ENCODE measurements at regions not wholly inside any gene's neighbourhood (a gene's known extent, or its start where the extent isn't known, plus 50 kb on each side); places are given as distances from the start of the nearest gene placed in this dataset.

DNA sequence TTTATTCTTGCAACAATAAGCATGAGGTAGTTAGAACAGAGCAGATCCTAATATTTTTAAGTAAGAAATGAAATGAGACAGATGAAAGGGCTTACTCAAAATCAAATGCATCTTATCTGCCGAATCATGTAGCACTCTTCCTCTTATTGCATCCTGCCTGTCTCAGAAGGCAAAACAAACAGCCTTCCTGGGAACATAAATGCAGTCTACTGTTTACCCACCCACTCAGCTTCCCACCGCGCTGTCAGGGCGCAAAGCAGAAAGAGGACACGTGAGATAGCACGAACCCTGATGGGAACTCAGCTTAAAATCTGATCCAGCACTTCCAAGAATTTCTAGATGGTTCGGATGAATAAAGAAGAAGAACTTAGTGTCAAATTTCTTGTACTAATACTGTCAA, 114.4 kb upstream of the CDK1 start:
- H3K4me3 ChIP-seq, result no peak overlapping the region
- ChIA-PET CTCF (no interaction called here), POLR2A (ENCODE audit: unreplicated experiment) (interaction anchor here (0.6 kb wide), 1 partner anchor 114 kb away, joined by 3 read pairs; the partner anchor contains the start of gene CDK1)
- H3K79me2 ChIP-seq (ENCODE audit: low read depth), result no peaks in the 10 kb centered on the region
- no peaks in the 10 kb centered on the region for H4K20me1 ChIP-seq (ENCODE audit: insufficient read depth)
- TF ChIP-seq EZH2 (IDR thresholded peaks at IDR 0.05; ENCODE audit: low read depth), result no peak
- TF ChIP-seq, protein P1, sequence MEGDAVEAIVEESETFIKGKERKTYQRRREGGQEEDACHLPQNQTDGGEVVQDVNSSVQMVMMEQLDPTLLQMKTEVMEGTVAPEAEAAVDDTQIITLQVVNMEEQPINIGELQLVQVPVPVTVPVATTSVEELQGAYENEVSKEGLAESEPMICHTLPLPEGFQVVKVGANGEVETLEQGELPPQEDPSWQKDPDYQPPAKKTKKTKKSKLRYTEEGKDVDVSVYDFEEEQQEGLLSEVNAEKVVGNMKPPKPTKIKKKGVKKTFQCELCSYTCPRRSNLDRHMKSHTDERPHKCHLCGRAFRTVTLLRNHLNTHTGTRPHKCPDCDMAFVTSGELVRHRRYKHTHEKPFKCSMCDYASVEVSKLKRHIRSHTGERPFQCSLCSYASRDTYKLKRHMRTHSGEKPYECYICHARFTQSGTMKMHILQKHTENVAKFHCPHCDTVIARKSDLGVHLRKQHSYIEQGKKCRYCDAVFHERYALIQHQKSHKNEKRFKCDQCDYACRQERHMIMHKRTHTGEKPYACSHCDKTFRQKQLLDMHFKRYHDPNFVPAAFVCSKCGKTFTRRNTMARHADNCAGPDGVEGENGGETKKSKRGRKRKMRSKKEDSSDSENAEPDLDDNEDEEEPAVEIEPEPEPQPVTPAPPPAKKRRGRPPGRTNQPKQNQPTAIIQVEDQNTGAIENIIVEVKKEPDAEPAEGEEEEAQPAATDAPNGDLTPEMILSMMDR (conservative IDR thresholded peaks at IDR 0.05), result no peak
- H3K9me3 ChIP-seq (ENCODE audit: insufficient read depth, low read depth), result no peaks in the 10 kb centered on the region
- no peaks in the 10 kb centered on the region for H3K27me3 ChIP-seq (ENCODE audit: insufficient read depth, low read depth)
- H3K36me3 ChIP-seq (ENCODE audit: low read depth), result no peaks in the 10 kb centered on the region
- no peak overlapping the region for H3K27ac ChIP-seq
- no peak overlapping the region for H2AFZ ChIP-seq
- intact Hi-C loops (cut with micrococcal nuclease; ENCODE audit: unreplicated experiment), result loop anchor here (5.0 kb wide), 1 partner anchor 68 kb away; no protein-coding TSS in a partner anchor
- BruUV-seq (replicated peaks), result no TSS peak
- H3K4me2 ChIP-seq, result no peak overlapping the region
- H3F3A ChIP-seq (ENCODE audit: insufficient read depth, low read depth), result no peaks in the 10 kb centered on the region
- H3K9me2 ChIP-seq (ENCODE audit: insufficient read depth), result no peaks in the 10 kb centered on the region
- peaks cover 19% of the 10 kb centered on the region; the same call in 1 of the 2 replicates for H3K4me1 ChIP-seq (replicated peaks; ENCODE audit: insufficient read depth)
- DNase-seq, result no peak

DNA sequence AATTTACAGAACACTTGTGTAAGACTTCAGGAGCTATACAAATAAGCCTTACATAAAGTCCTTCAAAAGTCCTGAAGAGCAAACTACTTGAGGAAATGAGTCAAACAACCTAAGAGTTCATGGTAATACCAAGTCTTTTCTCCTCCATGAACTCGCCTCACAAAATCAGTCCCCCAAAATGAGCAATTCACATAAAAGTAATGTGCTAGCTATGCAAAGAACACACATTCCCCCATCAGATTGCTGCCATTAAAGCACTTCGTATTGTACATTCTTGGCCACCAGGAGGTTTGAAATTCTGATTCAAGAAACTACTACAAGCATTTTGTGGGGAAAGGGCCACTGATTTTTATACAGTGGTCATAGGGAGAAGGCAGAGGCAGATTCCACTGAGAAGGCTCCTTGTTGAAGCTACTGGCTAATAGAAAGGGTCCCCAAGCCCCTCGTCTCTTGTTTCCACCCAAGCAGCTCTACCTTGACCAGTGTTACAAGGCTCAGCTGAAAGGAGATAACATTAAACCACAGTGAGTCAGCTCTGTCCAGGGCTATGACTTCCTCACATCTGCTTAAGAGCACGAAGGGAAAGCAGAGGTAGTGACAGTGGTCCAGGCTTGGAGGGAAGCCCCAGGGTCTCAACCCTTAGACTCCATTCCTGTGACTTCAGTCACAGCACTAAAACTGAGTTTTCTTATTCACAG, 115.2 kb upstream of the CDK1 start:
- POLR2A ChIA-PET (ENCODE audit: unreplicated experiment), result interaction anchor here (0.6 kb wide), 2 partner anchors 72 to 302 kb away, joined by 3 to 9 read pairs; no protein-coding TSS in a partner anchor
- H2AFZ ChIP-seq, result no peak overlapping the region

GRCh38 chr10:60661637-60662036, 116.6 kb upstream of the CDK1 start:
- H3F3A ChIP-seq (ENCODE audit: insufficient read depth, low read depth), result no peaks in the 10 kb centered on the region
- H3K9me3 ChIP-seq (ENCODE audit: insufficient read depth, low read depth), result 0 out of 2 replicates have a peak, but pooled peaks cover 5% of the 10 kb centered on the region
- no TSS peak for BruUV-seq (replicated peaks)
- H3K4me2 ChIP-seq, result peak overlapping the region; percentile 27; the same call in 1 of the 2 replicates
- H2AFZ ChIP-seq, result no peak overlapping the region
- peak; percentile 62 to 75 for DNase-seq
- ChIA-PET CTCF (no interaction called here), POLR2A (ENCODE audit: unreplicated experiment) (no interaction called here)
- H4K20me1 ChIP-seq (ENCODE audit: insufficient read depth), result no peaks in the 10 kb centered on the region
- no peak overlapping the region for H3K4me3 ChIP-seq
- H3K27me3 ChIP-seq (ENCODE audit: insufficient read depth, low read depth), result no peaks in the 10 kb centered on the region
- no peak for TF ChIP-seq EZH2 (IDR thresholded peaks at IDR 0.05; ENCODE audit: low read depth)
- TF ChIP-seq, protein P1 (conservative IDR thresholded peaks at IDR 0.05), result no peak
- no peak overlapping the region for H3K27ac ChIP-seq
- intact Hi-C loops (cut with micrococcal nuclease; ENCODE audit: unreplicated experiment), result loop anchor here (5.0 kb wide), 1 partner anchor 71 kb away; no protein-coding TSS in a partner anchor
- H3K36me3 ChIP-seq (ENCODE audit: low read depth), result no peaks in the 10 kb centered on the region
- H3K4me1 ChIP-seq (replicated peaks; ENCODE audit: insufficient read depth), result peaks cover 19% of the 10 kb centered on the region; the same call in 1 of the 2 replicates
- no peaks in the 10 kb centered on the region for H3K9me2 ChIP-seq (ENCODE audit: insufficient read depth)
- H3K79me2 ChIP-seq (ENCODE audit: low read depth), result no peaks in the 10 kb centered on the region

More for the DNA sequence above, 115.2 kb upstream of the CDK1 start:
- no peak overlapping the region for H3K4me3 ChIP-seq
- H3K4me2 ChIP-seq, result no peak overlapping the region
- H3K9me3 ChIP-seq (ENCODE audit: insufficient read depth, low read depth), result 0 out of 2 replicates have a peak, but pooled peaks cover 5% of the 10 kb centered on the region
- no peaks in the 10 kb centered on the region for H3K9me2 ChIP-seq (ENCODE audit: insufficient read depth)
- no peak overlapping the region for H3K27ac ChIP-seq
- H3F3A ChIP-seq (ENCODE audit: insufficient read depth, low read depth), result no peaks in the 10 kb centered on the region
- intact Hi-C loops (cut with micrococcal nuclease; ENCODE audit: unreplicated experiment), result loop anchor here (5.0 kb wide), 1 partner anchor 69 kb away; no protein-coding TSS in a partner anchor
- H3K79me2 ChIP-seq (ENCODE audit: low read depth), result no peaks in the 10 kb centered on the region
- CTCF ChIA-PET, result no interaction called here
- H3K27me3 ChIP-seq (ENCODE audit: insufficient read depth, low read depth), result no peaks in the 10 kb centered on the region
- H4K20me1 ChIP-seq (ENCODE audit: insufficient read depth), result no peaks in the 10 kb centered on the region
- H3K4me1 ChIP-seq (replicated peaks; ENCODE audit: insufficient read depth), result peaks cover 19% of the 10 kb centered on the region; the same call in 1 of the 2 replicates
- no peak for TF ChIP-seq EZH2 (IDR thresholded peaks at IDR 0.05; ENCODE audit: low read depth)
- TF ChIP-seq, protein P1 (conservative IDR thresholded peaks at IDR 0.05), result no peak
- no peaks in the 10 kb centered on the region for H3K36me3 ChIP-seq (ENCODE audit: low read depth)
- BruUV-seq (replicated peaks), result no TSS peak
- no peak for DNase-seq

Data from PC-9 (cell line).